Neutrophil (primary cell): ENCODE measurements at regions not wholly inside any gene's neighbourhood (a gene's known extent, or its start where the extent isn't known, plus 50 kb on each side); places are given as distances from the start of the nearest gene placed in this dataset.
"Not testable (repeated sequence)": the region's sequence is repeated elsewhere in the genome, so short reads cannot be mapped to it uniquely, and the experiment has no call there.

ENCODE experiments used
- H3K27ac ChIP-seq: fragments of 200-600 bp; sonication (generic); 2 replicates; pipeline ENCODE4 v1.5.1; 2016; ENCODE audit warnings: mild to moderate bottlenecking, moderate library complexity
- H3K27me3 ChIP-seq: fragments of 200-600 bp; sonication (generic); 2 replicates; pipeline ENCODE4 v1.6.0; 2016; ENCODE audit warnings: mild to moderate bottlenecking
- H3K36me3 ChIP-seq: fragments of 200-600 bp; sonication (generic); 2 replicates; pipeline ENCODE4 v1.5.1; 2017
- H3K4me1 ChIP-seq, 2 experiments: fragments of 200-600 bp in 1 of 2; sonication (generic) in 1 of 2; 1 replicate in 1 of 2; 2 replicates in 1 of 2; pipeline versions ENCODE4 v1.5.1 to v1.6.1; 2013 to 2016; ENCODE audit warnings: low read depth in 1 of 2, low read length in 1 of 2, mild to moderate bottlenecking in 1 of 2, moderate library complexity in 1 of 2; ENCODE audit not compliant: control insufficient read depth in 1 of 2, insufficient read depth in 1 of 2
- H3K4me3 ChIP-seq, 2 experiments: fragments of 200-600 bp in 1 of 2; sonication (generic) in 1 of 2; 1 replicate in 1 of 2; 2 replicates in 1 of 2; pipeline ENCODE4 v1.5.1; 2013 to 2016; ENCODE audit warnings: low read depth in 1 of 2, low read length in 1 of 2, mild to moderate bottlenecking in 1 of 2, moderate library complexity in 1 of 2
- H3K9me3 ChIP-seq: fragments of 200-600 bp; sonication (generic); 2 replicates; pipeline ENCODE4 v1.5.1; 2016
- TF ChIP-seq, protein P1 (sequence below): fragments of 200-600 bp; sonication (generic); IDR thresholded peaks from 2 replicates; pipeline ENCODE4 v1.5.1; 2016; ENCODE audit warnings: antibody characterized with exemption

DNA sequence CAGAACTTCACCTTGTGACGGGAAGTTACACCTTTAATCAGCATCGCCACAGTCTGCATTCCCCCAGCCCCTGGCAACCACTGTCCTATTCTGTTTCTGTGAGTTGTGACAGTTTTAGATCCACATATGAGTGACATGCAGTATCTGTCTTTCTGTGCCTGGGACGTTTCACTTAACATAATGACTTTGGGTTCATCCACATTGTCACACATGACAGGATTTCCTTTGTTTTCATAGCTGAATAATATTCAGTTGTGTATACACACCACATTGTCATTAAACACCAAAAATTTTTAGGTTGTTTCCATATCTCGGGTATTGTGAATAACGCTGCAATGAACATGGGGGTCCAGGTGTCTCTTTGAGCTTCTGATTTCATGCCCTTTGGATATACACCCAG, 62.6 kb upstream of the BDH1 start:
- Histone ChIP-seq H3K36me3 (peaks cover 82% of the 10 kb centered on the region), H3K9me3 (peaks cover 12% of the 10 kb centered on the region)
- not testable (repeated sequence) for H3K4me1 ChIP-seq, H3K27me3 ChIP-seq, H3K27ac ChIP-seq, H3K4me3 ChIP-seq

DNA sequence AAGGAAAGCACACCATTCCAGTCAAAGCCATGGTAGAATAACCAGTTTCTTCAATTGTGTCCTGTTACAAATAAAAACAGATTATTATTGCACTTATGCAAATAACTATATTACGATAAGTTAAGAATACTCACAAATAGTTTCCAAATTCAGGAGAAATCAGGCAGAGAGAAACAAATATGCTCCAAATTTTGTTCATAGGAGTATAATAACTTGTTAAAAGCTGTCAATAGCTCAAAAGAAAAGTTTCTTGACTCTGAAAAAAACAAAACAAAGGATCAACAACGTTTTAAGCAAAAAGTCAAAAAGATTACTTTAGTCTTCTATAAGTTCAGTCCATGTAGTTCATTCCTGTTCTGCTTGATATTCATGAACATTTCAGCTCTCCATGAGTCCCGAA, 59.7 kb upstream of the BDH1 start:
- Histone ChIP-seq H3K27me3 (no peaks in the 10 kb centered on the region), H3K4me3 (no peak overlapping the region), H3K27ac (no peak overlapping the region), H3K9me3 (peaks cover 12% of the 10 kb centered on the region), H3K4me1 (no peaks in the 10 kb centered on the region), H3K36me3 (peaks cover 92% of the 10 kb centered on the region)
- TF ChIP-seq, protein P1, sequence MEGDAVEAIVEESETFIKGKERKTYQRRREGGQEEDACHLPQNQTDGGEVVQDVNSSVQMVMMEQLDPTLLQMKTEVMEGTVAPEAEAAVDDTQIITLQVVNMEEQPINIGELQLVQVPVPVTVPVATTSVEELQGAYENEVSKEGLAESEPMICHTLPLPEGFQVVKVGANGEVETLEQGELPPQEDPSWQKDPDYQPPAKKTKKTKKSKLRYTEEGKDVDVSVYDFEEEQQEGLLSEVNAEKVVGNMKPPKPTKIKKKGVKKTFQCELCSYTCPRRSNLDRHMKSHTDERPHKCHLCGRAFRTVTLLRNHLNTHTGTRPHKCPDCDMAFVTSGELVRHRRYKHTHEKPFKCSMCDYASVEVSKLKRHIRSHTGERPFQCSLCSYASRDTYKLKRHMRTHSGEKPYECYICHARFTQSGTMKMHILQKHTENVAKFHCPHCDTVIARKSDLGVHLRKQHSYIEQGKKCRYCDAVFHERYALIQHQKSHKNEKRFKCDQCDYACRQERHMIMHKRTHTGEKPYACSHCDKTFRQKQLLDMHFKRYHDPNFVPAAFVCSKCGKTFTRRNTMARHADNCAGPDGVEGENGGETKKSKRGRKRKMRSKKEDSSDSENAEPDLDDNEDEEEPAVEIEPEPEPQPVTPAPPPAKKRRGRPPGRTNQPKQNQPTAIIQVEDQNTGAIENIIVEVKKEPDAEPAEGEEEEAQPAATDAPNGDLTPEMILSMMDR = no peak

DNA sequence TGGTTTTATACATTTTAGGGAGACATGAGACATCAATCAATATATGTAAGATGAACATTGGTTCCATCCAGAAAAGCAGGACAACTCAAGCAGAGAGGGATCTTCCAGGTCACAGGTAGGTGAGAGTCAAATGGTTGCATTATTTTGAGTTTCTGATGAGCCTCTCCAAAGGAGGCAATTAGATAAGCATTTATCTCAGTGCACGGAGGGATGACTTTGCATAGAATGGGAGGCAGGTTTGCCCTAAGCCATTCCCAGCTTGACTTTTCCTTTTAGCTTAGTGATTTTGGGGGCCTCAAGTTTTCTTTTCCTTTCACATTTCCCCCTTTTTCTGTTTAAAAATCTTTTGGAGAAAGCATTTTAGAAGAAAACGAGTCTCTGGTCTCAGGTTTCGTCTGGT, 58.4 kb upstream of the BDH1 start:
- H3K27ac ChIP-seq, H3K27me3 ChIP-seq, H3K4me3 ChIP-seq, H3K4me1 ChIP-seq: not testable (repeated sequence)
- peaks cover 80% of the 10 kb centered on the region for H3K36me3 ChIP-seq
- H3K9me3 ChIP-seq = peaks cover 12% of the 10 kb centered on the region

DNA sequence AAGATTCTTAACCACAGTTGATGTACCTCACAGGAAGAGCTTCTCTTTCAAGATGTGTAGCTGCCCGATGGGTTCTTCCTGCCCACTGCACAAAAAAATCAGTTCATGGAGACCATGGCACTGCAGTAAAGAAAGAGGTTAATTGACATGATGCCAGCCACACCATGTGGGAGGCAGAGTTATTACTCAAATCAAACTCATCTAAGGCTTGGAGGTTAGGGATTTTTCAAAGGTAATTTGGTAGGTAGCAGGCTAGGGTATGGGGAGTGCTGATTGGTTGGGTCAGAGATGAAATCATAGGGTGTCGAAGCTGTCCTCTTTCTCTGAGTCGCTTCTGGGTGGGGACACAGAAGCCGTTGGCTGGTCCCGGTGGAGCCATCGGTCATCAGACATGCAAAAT, 57.4 kb upstream of the BDH1 start:
- no peaks in the 10 kb centered on the region for H3K4me1 ChIP-seq
- no peak overlapping the region for H3K27ac ChIP-seq
- H3K27me3 ChIP-seq = no peaks in the 10 kb centered on the region
- peaks cover 12% of the 10 kb centered on the region for H3K9me3 ChIP-seq
- TF ChIP-seq, protein P1 = no peak
- peaks cover 81% of the 10 kb centered on the region for H3K36me3 ChIP-seq
- H3K4me3 ChIP-seq = no peak overlapping the region

DNA sequence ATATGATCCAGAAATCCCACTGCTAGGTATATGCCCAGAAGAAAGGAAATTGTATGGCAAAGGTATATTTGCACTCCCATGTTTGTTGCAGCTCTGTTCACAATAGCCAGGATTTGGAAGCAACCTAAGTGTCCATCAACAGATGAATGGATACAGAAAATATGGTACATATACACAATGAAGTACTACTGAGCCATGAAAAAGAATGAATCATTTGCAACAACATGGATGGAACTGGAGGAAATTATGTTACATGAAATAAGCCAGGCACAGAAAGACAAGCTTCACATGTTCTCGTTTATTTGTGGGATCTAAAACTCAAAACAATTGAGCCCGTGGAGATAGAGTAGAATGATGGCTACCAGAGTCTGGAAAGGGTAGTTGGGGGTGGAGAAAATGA, 55.5 kb upstream of the BDH1 start:
- TF ChIP-seq, protein P1 = no peak
- no peaks in the 10 kb centered on the region for H3K4me1 ChIP-seq
- H3K4me3 ChIP-seq = no peak overlapping the region
- H3K27me3 ChIP-seq = no peaks in the 10 kb centered on the region
- H3K9me3 ChIP-seq = peaks cover 12% of the 10 kb centered on the region
- peaks cover 84% of the 10 kb centered on the region for H3K36me3 ChIP-seq
- no peak overlapping the region for H3K27ac ChIP-seq

DNA sequence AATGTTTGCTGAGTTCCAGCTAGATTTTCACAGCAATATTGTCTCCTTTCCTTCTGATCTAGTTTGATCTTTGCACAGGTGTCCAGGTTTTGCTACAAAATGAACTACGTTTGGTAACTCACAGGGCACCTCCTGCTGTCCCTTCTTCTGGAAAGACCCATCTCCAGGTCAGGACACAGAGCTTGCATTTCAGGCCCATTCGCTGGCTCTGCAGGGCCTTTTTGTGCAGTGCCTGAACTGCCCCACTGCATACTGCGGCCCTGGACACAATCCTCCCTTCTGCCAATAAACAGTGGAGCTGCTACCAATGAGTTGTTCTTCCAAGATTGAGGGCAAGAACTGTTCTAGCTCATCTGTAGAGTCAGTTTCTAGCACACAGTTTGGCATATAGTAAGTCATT, 50.7 kb upstream of the BDH1 start:
- TF ChIP-seq, protein P1 = no peak

More for the DNA sequence above, 50.7 kb upstream of the BDH1 start:
- H3K4me3 ChIP-seq = no peak overlapping the region
- H3K4me1 ChIP-seq = no peaks in the 10 kb centered on the region
- H3K36me3 ChIP-seq = peaks cover 39% of the 10 kb centered on the region
- H3K27me3 ChIP-seq = no peaks in the 10 kb centered on the region
- H3K27ac ChIP-seq = no peak overlapping the region
- no peaks in the 10 kb centered on the region for H3K9me3 ChIP-seq
